ENCODE measurements at regions not wholly inside any gene's neighbourhood (a gene's known extent, or its start where the extent isn't known, plus 50 kb on each side); places are given as distances from the start of the nearest gene placed in this dataset.
"Not testable (repeated sequence)": the region's sequence is repeated elsewhere in the genome, so short reads cannot be mapped to it uniquely, and the experiment has no call there.

DNA sequence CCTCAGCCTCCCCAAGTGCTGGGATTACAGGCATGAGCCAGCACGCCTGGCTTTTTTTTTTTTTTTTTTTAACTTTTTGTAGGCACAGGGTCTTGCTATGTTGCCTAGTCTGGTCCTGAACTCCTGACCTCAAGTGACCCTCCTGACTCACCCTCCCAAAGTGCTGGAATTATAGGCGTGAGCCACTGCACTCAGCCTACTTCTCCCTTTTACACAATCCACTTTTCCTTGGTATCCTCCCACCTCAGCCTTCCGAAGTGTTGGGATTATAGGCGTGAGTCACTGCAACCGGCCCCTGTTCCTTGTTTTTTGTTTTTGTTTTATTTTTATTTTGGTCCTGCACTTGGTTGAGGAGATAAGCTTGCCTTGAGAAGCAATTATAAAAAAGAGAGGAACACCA lies 75.9 kb upstream of the KMT2C start:
- no peak for DNase-seq (ENCODE audit: low spot score)
- no peaks in the 10 kb centered on the region for H3K4me1 Mint-ChIP-seq (ENCODE audit: low read depth)
- no peaks in the 10 kb centered on the region for H3K36me3 Mint-ChIP-seq (ENCODE audit: low read depth)
- no peaks in the 10 kb centered on the region for H3K9me3 Mint-ChIP-seq
- intact Hi-C loops (cut with micrococcal nuclease), result no loop called here
- no peak overlapping the region for H3K4me3 Mint-ChIP-seq
- H3K27ac Mint-ChIP-seq, result no peak overlapping the region
- peaks cover 5% of the 10 kb centered on the region for H3K27me3 Mint-ChIP-seq (ENCODE audit: insufficient read depth)

- Mint-ChIP-seq H3K4me1 (ENCODE audit: low read depth) (no peaks in the 10 kb centered on the region), H3K4me3 (no peak overlapping the region), H3K27me3 (ENCODE audit: insufficient read depth) (peaks cover 5% of the 10 kb centered on the region), H3K27ac (no peak overlapping the region), H3K9me3 (no peaks in the 10 kb centered on the region), H3K36me3 (ENCODE audit: low read depth) (no peaks in the 10 kb centered on the region)
- intact Hi-C loops (cut with micrococcal nuclease), result no loop called here
- no peak for DNase-seq (ENCODE audit: low spot score)
These were observed 72.9 kb upstream of the KMT2C start for GRCh38 chr7:152508701-152509100.

DNA sequence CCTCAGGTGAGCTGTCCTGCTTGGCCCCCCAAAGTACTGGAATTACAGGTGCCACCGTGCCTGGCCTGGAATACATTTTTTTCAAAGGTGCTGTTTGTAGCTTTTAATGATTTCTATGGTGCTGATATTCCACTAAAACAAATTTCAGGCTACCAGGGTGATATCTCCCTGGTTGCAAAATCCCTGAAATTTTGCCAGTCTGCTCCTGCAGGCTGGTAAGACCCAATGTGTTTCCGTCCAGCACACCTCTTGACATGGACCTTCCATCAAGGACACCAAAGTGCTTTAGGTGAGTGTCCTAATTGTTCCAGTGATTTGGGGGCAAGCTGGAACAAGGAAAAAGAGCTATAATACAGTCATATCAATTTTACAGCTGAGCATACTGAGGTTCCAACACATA lies 69.8 kb upstream of the KMT2C start:
- no peaks in the 10 kb centered on the region for H3K9me3 Mint-ChIP-seq
- H3K4me3 Mint-ChIP-seq, result no peak overlapping the region
- no peaks in the 10 kb centered on the region for H3K36me3 Mint-ChIP-seq (ENCODE audit: low read depth)
- no peaks in the 10 kb centered on the region for H3K4me1 Mint-ChIP-seq (ENCODE audit: low read depth)
- DNase-seq (ENCODE audit: low spot score), result no peak
- peaks cover 5% of the 10 kb centered on the region for H3K27me3 Mint-ChIP-seq (ENCODE audit: insufficient read depth)
- no peak overlapping the region for H3K27ac Mint-ChIP-seq
- intact Hi-C loops (cut with micrococcal nuclease), result no loop called here

- DNase-seq (ENCODE audit: low spot score), result no peak
- intact Hi-C loops (cut with micrococcal nuclease), result no loop called here
- Mint-ChIP-seq H3K27ac (no peak overlapping the region), H3K4me1 (ENCODE audit: low read depth) (no peaks in the 10 kb centered on the region), H3K27me3 (ENCODE audit: insufficient read depth) (peaks cover 5% of the 10 kb centered on the region), H3K9me3 (no peaks in the 10 kb centered on the region), H3K36me3 (ENCODE audit: low read depth) (no peaks in the 10 kb centered on the region), H3K4me3 (no peak overlapping the region)
These were observed 69.0 kb upstream of the KMT2C start for GRCh38 chr7:152504816-152505215.

DNA sequence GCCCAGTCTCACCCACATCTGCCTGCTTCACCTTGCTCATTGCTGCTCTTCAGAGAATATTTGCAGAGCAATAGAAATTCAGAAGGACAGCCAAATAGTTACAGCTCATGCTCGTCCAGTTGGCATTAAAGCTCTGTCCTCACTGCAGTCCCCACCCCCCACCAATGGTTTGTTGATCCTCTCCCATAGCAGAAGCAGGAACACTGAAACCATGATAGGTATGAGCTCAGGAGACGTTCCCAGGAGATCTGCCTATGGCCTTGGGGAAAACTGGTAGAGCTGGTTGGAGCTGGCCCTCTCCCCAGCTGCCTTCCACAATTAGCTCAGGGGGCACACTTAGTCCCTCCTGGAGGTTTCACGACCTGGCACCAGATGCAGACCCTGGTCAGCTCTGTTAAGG lies 68.6 kb upstream of the KMT2C start:
- H3K36me3 Mint-ChIP-seq (ENCODE audit: low read depth), result no peaks in the 10 kb centered on the region
- no peak overlapping the region for H3K27ac Mint-ChIP-seq
- DNase-seq (ENCODE audit: low spot score), result no peak
- peaks cover 5% of the 10 kb centered on the region for H3K27me3 Mint-ChIP-seq (ENCODE audit: insufficient read depth)
- H3K4me3 Mint-ChIP-seq, result no peak overlapping the region
- H3K4me1 Mint-ChIP-seq (ENCODE audit: low read depth), result no peaks in the 10 kb centered on the region
- H3K9me3 Mint-ChIP-seq, result no peaks in the 10 kb centered on the region
- intact Hi-C loops (cut with micrococcal nuclease), result no loop called here

GRCh38 chr7:152502813-152503790 lies 67.3 kb upstream of the KMT2C start:
- Mint-ChIP-seq H3K4me3 (no peak overlapping the region), H3K4me1 (ENCODE audit: low read depth) (no peaks in the 10 kb centered on the region), H3K27me3 (ENCODE audit: insufficient read depth) (no peaks in the 10 kb centered on the region), H3K9me3 (no peaks in the 10 kb centered on the region), H3K36me3 (ENCODE audit: low read depth) (no peaks in the 10 kb centered on the region), H3K27ac (no peak overlapping the region)
- intact Hi-C loops (cut with micrococcal nuclease), result no loop called here
- DNase-seq (ENCODE audit: low spot score), result no peak

DNA sequence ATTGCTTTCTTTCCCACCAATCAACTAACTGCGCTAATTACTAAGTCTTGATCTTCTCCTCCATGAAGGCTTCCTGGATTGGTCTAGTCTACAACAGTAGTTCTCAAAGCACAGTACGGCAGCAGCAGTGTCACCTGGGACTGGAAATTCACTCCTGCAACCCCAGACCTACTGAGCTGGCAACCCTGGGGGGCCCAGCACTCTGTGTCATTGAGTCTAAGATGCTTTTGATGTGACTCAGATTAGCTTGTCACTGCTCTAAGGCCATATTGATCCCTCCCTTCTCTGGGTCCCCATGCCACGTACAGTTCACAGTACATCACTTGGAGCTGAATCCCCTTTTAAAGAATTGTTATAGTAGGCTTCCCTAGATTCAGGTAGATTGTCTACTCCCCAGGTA lies 65.7 kb upstream of the KMT2C start:
- Mint-ChIP-seq H3K4me3 (no peak overlapping the region), H3K4me1 (ENCODE audit: low read depth) (no peaks in the 10 kb centered on the region), H3K27ac (no peak overlapping the region), H3K27me3 (ENCODE audit: insufficient read depth) (no peaks in the 10 kb centered on the region), H3K9me3 (no peaks in the 10 kb centered on the region), H3K36me3 (ENCODE audit: low read depth) (no peaks in the 10 kb centered on the region)
- intact Hi-C loops (cut with micrococcal nuclease), result no loop called here
- DNase-seq (ENCODE audit: low spot score), result no peak

DNA sequence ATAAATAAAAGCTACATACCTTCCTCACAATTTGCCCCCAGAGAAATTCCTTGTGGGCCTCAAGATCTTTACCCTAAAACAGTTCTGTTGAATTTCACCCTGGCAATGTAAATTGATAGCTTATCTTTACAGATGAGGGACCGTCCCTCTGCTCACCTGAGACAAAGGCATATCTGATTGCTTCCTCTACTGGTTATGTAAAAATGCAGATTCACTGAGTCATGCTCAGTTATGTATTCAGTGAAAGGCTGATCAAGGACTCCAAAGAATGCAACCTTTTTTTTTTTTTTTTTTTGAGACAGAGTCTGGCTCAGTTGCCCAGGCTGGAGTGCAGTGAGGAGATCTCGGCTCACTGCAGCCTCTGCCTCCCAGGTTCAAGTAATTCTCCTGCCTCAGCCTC lies 64.2 kb upstream of the KMT2C start:
- H3K9me3 Mint-ChIP-seq, result not testable (repeated sequence)

GRCh38 chr7:152495867-152496266 lies 60.1 kb upstream of the KMT2C start:
- H3K27me3 Mint-ChIP-seq (ENCODE audit: insufficient read depth), result no peaks in the 10 kb centered on the region
- no peaks in the 10 kb centered on the region for H3K4me1 Mint-ChIP-seq (ENCODE audit: low read depth)
- H3K9me3 Mint-ChIP-seq, result no peaks in the 10 kb centered on the region
- no peak overlapping the region for H3K27ac Mint-ChIP-seq
- intact Hi-C loops (cut with micrococcal nuclease), result no loop called here
- H3K4me3 Mint-ChIP-seq, result no peak overlapping the region
- DNase-seq (ENCODE audit: low spot score), result no peak
- H3K36me3 Mint-ChIP-seq (ENCODE audit: low read depth), result no peaks in the 10 kb centered on the region

More for the DNA sequence above, 64.2 kb upstream of the KMT2C start:
- H3K4me1 Mint-ChIP-seq (ENCODE audit: low read depth); H3K4me3 Mint-ChIP-seq; H3K27me3 Mint-ChIP-seq (ENCODE audit: insufficient read depth); H3K27ac Mint-ChIP-seq; intact Hi-C loops (cut with micrococcal nuclease); DNase-seq (ENCODE audit: low spot score); H3K36me3 Mint-ChIP-seq (ENCODE audit: low read depth): not testable (repeated sequence)

- intact Hi-C loops (cut with micrococcal nuclease), result no loop called here
- H3K36me3 Mint-ChIP-seq (ENCODE audit: low read depth), result no peaks in the 10 kb centered on the region
These were observed 57.1 kb upstream of the KMT2C start for GRCh38 chr7:152492952-152493351.

DNA sequence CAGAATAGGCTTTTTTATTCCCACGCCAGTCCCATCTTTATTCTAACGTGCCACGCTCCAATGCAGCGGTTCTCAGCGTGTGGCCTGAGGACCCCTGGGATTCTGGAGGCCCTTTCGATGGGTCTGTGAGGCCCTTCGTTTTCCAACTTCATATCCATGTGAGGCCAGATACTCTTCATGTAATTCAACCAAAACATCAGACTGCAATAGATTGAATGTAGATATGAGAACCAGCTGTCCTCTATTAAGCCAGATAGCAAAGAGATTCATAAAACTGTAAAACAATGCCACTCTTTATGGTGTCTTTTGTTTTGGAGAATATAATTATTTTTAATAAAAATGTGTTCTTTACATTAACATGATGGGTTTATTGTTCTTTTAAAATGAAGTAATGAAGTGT lies 53.2 kb upstream of the KMT2C start:
- Mint-ChIP-seq H3K4me1 (ENCODE audit: low read depth) (no peaks in the 10 kb centered on the region), H3K27me3 (ENCODE audit: insufficient read depth) (peaks cover 2% of the 10 kb centered on the region), H3K4me3 (no peak overlapping the region), H3K9me3 (no peaks in the 10 kb centered on the region), H3K27ac (no peak overlapping the region), H3K36me3 (ENCODE audit: low read depth) (no peaks in the 10 kb centered on the region)
- no peak for DNase-seq (ENCODE audit: low spot score)
- intact Hi-C loops (cut with micrococcal nuclease), result no loop called here

More at GRCh38 chr7:152492952-152493351, 57.1 kb upstream of the KMT2C start:
- Mint-ChIP-seq H3K9me3 (no peaks in the 10 kb centered on the region), H3K4me1 (ENCODE audit: low read depth) (no peaks in the 10 kb centered on the region), H3K4me3 (no peak overlapping the region), H3K27me3 (ENCODE audit: insufficient read depth) (no peaks in the 10 kb centered on the region), H3K27ac (no peak overlapping the region)
- no peak for DNase-seq (ENCODE audit: low spot score)

GRCh38 chr7:152486968-152487367 lies 51.2 kb upstream of the KMT2C start:
- intact Hi-C loops (cut with micrococcal nuclease), result no loop called here
- no peak overlapping the region for H3K27ac Mint-ChIP-seq
- no peaks in the 10 kb centered on the region for H3K36me3 Mint-ChIP-seq (ENCODE audit: low read depth)
- peaks cover 2% of the 10 kb centered on the region for H3K27me3 Mint-ChIP-seq (ENCODE audit: insufficient read depth)
- DNase-seq (ENCODE audit: low spot score), result no peak
- H3K4me3 Mint-ChIP-seq, result no peak overlapping the region
- H3K4me1 Mint-ChIP-seq (ENCODE audit: low read depth), result no peaks in the 10 kb centered on the region
- no peaks in the 10 kb centered on the region for H3K9me3 Mint-ChIP-seq

GRCh38 chr7:152485826-152486225 lies 50.0 kb upstream of the KMT2C start:
- no peaks in the 10 kb centered on the region for H3K4me1 Mint-ChIP-seq (ENCODE audit: low read depth)
- H3K9me3 Mint-ChIP-seq, result no peaks in the 10 kb centered on the region
- intact Hi-C loops (cut with micrococcal nuclease), result no loop called here
- H3K27me3 Mint-ChIP-seq (ENCODE audit: insufficient read depth), result peaks cover 2% of the 10 kb centered on the region
- no peak overlapping the region for H3K27ac Mint-ChIP-seq
- DNase-seq (ENCODE audit: low spot score), result no peak
- H3K36me3 Mint-ChIP-seq (ENCODE audit: low read depth), result no peaks in the 10 kb centered on the region
- no peak overlapping the region for H3K4me3 Mint-ChIP-seq
